ENCODE measurements at regions not wholly inside any gene's neighbourhood (a gene's known extent, or its start where the extent isn't known, plus 50 kb on each side); places are given as distances from the start of the nearest gene placed in this dataset.

- no peak for DNase-seq
Measured at GRCh38 chr2:129239141-129239540, 740.3 kb upstream of the RAB6C start.

- no peak for DNase-seq
Measured at GRCh38 chr2:129240061-129240460, 739.4 kb upstream of the RAB6C start.

GRCh38 chr2:129242269-129242668 lies 737.2 kb upstream of the RAB6C start:
- no peak for DNase-seq

GRCh38 chr2:129247751-129248150 lies 731.7 kb upstream of the RAB6C start:
- no peak for DNase-seq

- DNase-seq, result no peak
Measured at GRCh38 chr2:129248198-129248597, 731.3 kb upstream of the RAB6C start.

GRCh38 chr2:129252781-129253460 lies 726.5 kb upstream of the RAB6C start:
- no peak for DNase-seq

GRCh38 chr2:129253461-129253812 lies 726.0 kb upstream of the RAB6C start:
- no peak for DNase-seq

GRCh38 chr2:129254718-129255117 lies 724.7 kb upstream of the RAB6C start:
- no peak for DNase-seq

- DNase-seq, result no peak
Measured at GRCh38 chr2:129255610-129256313, 723.7 kb upstream of the RAB6C start.

- DNase-seq, result no peak
Measured at GRCh38 chr2:129256642-129257041, 722.8 kb upstream of the RAB6C start.

GRCh38 chr2:129262934-129263333 lies 716.5 kb upstream of the RAB6C start:
- DNase-seq, result no peak

GRCh38 chr2:129263939-129264338 lies 715.5 kb upstream of the RAB6C start:
- DNase-seq, result no peak

- DNase-seq, result no peak
Measured at GRCh38 chr2:129267559-129267958, 711.9 kb upstream of the RAB6C start.

- DNase-seq, result no peak
Measured at GRCh38 chr2:129273266-129274037, 706.0 kb upstream of the RAB6C start.

GRCh38 chr2:129274038-129274415 lies 705.4 kb upstream of the RAB6C start:
- DNase-seq, result no peak

- DNase-seq, result no peak
Measured at GRCh38 chr2:129274918-129275317, 704.5 kb upstream of the RAB6C start.

GRCh38 chr2:129275706-129276105 lies 703.8 kb upstream of the RAB6C start:
- DNase-seq, result no peak

GRCh38 chr2:129276978-129277584 lies 702.4 kb upstream of the RAB6C start:
- DNase-seq, result no peak

GRCh38 chr2:129277585-129277981 lies 701.9 kb upstream of the RAB6C start:
- no peak for DNase-seq

GRCh38 chr2:129281791-129282530 lies 697.5 kb upstream of the RAB6C start:
- DNase-seq, result no peak

- DNase-seq, result no peak
Measured at GRCh38 chr2:129285012-129285411, 694.5 kb upstream of the RAB6C start.

GRCh38 chr2:129293326-129293725 lies 686.1 kb upstream of the RAB6C start:
- DNase-seq, result no peak

GRCh38 chr2:129296396-129296795 lies 683.1 kb upstream of the RAB6C start:
- no peak for DNase-seq

Data from stimulated activated CD4-positive, alpha-beta T cell treated with anti-CD3 and anti-CD28 coated beads, Interleukin-12 subunit alpha, Interleukin-12 subunit beta, amount 100 ng/mL, for 4 hours (primary cell).